H1 (cell line): ENCODE measurements at regions not wholly inside any gene's neighbourhood (a gene's known extent, or its start where the extent isn't known, plus 50 kb on each side); places are given as distances from the start of the nearest gene placed in this dataset.

Experiments used
- CTCF ChIA-PET: fragments of 300-600 bp; sonication (Branson Sonifier 250); formaldehyde crosslinking; loops from one replicate; lab custom pipeline; 2021; ENCODE audit not compliant: partially characterized antibody; lab: Charles Lee
- POLR2A ChIA-PET: fragments of 300-600 bp; sonication (Branson Sonifier 250); formaldehyde crosslinking; loops from one replicate; lab custom pipeline; 2021; ENCODE audit warnings: inconsistent platforms; ENCODE audit not compliant: partially characterized antibody; lab: Charles Lee
- DNase-seq, 2 experiments: peaks; one replicate each; pipeline versions ENCODE4 v3.0.0 to v3.0.0-alpha.2; 2010 to 2022; ENCODE audit warnings: low spot score in 2 of 2, low read depth in 1 of 2, mixed read lengths in 1 of 2
- FAIRE-seq: peaks from 2 replicates; lab custom pipeline; 2011; peaks lifted over from hg19 to GRCh38; lab: Jason Lieb, UNC
- H2AFZ ChIP-seq: 2 replicates; pipeline ENCODE4 v1.8.1; 2012; ENCODE audit warnings: low read length, inconsistent platforms
- H2AK5ac ChIP-seq: 2 replicates; pipeline ENCODE4 v1.6.1; 2013; ENCODE audit warnings: low read depth, low read length
- H2BK120ac ChIP-seq: replicated peaks from 2 replicates; pipeline ENCODE3; 2013; ENCODE audit warnings: low read depth, low read length, inconsistent platforms
- H2BK12ac ChIP-seq: 2 replicates; pipeline ENCODE4 v1.6.1; 2013; ENCODE audit warnings: low read depth, low read length
- H2BK15ac ChIP-seq: 2 replicates; pipeline ENCODE4 v1.6.1; 2013; ENCODE audit warnings: low read length
- H2BK20ac ChIP-seq: 2 replicates; pipeline ENCODE4 v1.6.1; 2013; ENCODE audit warnings: low read length
- H2BK5ac ChIP-seq: 2 replicates; pipeline ENCODE4 v1.6.1; 2013; ENCODE audit warnings: low read depth, low read length
- H3K14ac ChIP-seq: 2 replicates; pipeline ENCODE4 v1.6.1; 2013; ENCODE audit warnings: inconsistent platforms; ENCODE audit not compliant: insufficient read length
- H3K18ac ChIP-seq: 2 replicates; pipeline ENCODE4 v1.6.1; 2013; ENCODE audit warnings: low read length; ENCODE audit errors: extremely low read depth
- H3K23ac ChIP-seq: 2 replicates; pipeline ENCODE4 v1.6.1; 2013; ENCODE audit warnings: inconsistent platforms; ENCODE audit not compliant: insufficient read length
- H3K23me2 ChIP-seq: 2 replicates; pipeline ENCODE4 v1.6.1; 2013; ENCODE audit warnings: low read depth, low read length
- H3K27ac ChIP-seq: 2 replicates; pipeline ENCODE4 v1.6.1; 2011; ENCODE audit warnings: low read depth, low read length, inconsistent platforms
- H3K27me3 ChIP-seq, 4 experiments: replicated peaks in 1 of 4; 1 replicate in 1 of 4; 2 replicates in 3 of 4; pipeline versions ENCODE4 v1.6.1 to v1.8.1; 2011 to 2013; ENCODE audit warnings: low read length in 3 of 4, mild to moderate bottlenecking in 3 of 4, inconsistent platforms in 2 of 4, mixed read lengths in 2 of 4, moderate library complexity in 1 of 4; ENCODE audit not compliant: control insufficient read depth in 3 of 4, insufficient read depth in 3 of 4; ENCODE audit errors: extremely low read depth in 1 of 4
- H3K36me3 ChIP-seq, 4 experiments: 2 replicates each; pipeline versions ENCODE4 v1.6.1 to v1.8.1; 2011 to 2013; ENCODE audit warnings: mild to moderate bottlenecking in 4 of 4, low read length in 3 of 4, moderate library complexity in 2 of 4, control low read depth in 1 of 4, inconsistent platforms in 1 of 4; ENCODE audit not compliant: insufficient read depth in 4 of 4, control insufficient read depth in 2 of 4
- H3K4ac ChIP-seq: replicated peaks from 2 replicates; pipeline ENCODE3; 2013; ENCODE audit warnings: low read length, low read depth, mixed read lengths, inconsistent platforms; ENCODE audit not compliant: insufficient read length
- H3K4me1 ChIP-seq, 4 experiments: replicated peaks in 1 of 4; 1 replicate in 1 of 4; 2 replicates in 3 of 4; pipeline versions ENCODE4 v1.6.1 to v1.8.1; 2011 to 2013; ENCODE audit warnings: low read length in 3 of 4, inconsistent platforms in 2 of 4, mixed read lengths in 1 of 4; ENCODE audit not compliant: insufficient read depth in 4 of 4, control insufficient read depth in 3 of 4
- H3K4me2 ChIP-seq, 2 experiments: 2 replicates each; pipeline versions ENCODE4 v1.6.1 to v1.8.1; 2011 to 2013; ENCODE audit warnings: low read depth in 2 of 2, low read length in 2 of 2, control low read depth in 1 of 2, inconsistent platforms in 1 of 2, mild to moderate bottlenecking in 1 of 2; ENCODE audit not compliant: insufficient read depth in 1 of 2
- H3K4me3 ChIP-seq, 4 experiments: fragments of 200-600, 300-600 bp in 1 of 4; sonication (generic), shearing (Covaris generic), sonication (Bioruptor Twin) in 1 of 4; 2 replicates each; pipeline versions ENCODE4 v1.5.1 to v1.8.1; 2011 to 2016; ENCODE audit warnings: low read length in 4 of 4, low read depth in 3 of 4, control low read depth in 2 of 4, inconsistent platforms in 2 of 4, mild to moderate bottlenecking in 2 of 4, mixed read lengths in 1 of 4, moderate library complexity in 1 of 4; ENCODE audit not compliant: insufficient read depth in 2 of 4; ENCODE audit errors: extremely low read depth in 1 of 4
- H3K56ac ChIP-seq: replicated peaks from 2 replicates; pipeline ENCODE3; 2013; ENCODE audit warnings: low read depth, mild to moderate bottlenecking, mixed read lengths, low read length, inconsistent platforms; ENCODE audit not compliant: insufficient read length
- H3K79me1 ChIP-seq: 2 replicates; pipeline ENCODE4 v1.6.1; 2013; ENCODE audit warnings: low read depth, low read length, control low read depth
- H3K79me2 ChIP-seq, 2 experiments: 2 replicates each; pipeline versions ENCODE4 v1.6.1 to v1.8.1; 2012 to 2013; ENCODE audit warnings: low read length in 2 of 2, mild to moderate bottlenecking in 2 of 2, inconsistent platforms in 1 of 2; ENCODE audit not compliant: insufficient read depth in 2 of 2, control insufficient read depth in 1 of 2
- H3K9ac ChIP-seq, 4 experiments: replicated peaks in 1 of 4; 1 replicate in 1 of 4; 2 replicates in 3 of 4; pipeline versions ENCODE4 v1.6.1 to v1.8.1; 2011 to 2013; ENCODE audit warnings: low read depth in 3 of 4, low read length in 3 of 4, control low read depth in 2 of 4, mild to moderate bottlenecking in 2 of 4, moderate library complexity in 2 of 4, inconsistent platforms in 1 of 4; ENCODE audit errors: extremely low read depth in 1 of 4
- H3K9me3 ChIP-seq, 2 experiments: 2 replicates each; pipeline versions ENCODE4 v1.6.1 to v1.8.1; 2012 to 2013; ENCODE audit warnings: mild to moderate bottlenecking in 2 of 2, moderate library complexity in 2 of 2, control low read depth in 1 of 2, inconsistent platforms in 1 of 2, low read depth in 1 of 2, low read length in 1 of 2, mixed read lengths in 1 of 2; ENCODE audit not compliant: insufficient read depth in 2 of 2
- H4K20me1 ChIP-seq, 2 experiments: replicated peaks in 1 of 2; 2 replicates each; pipeline versions ENCODE3 to v1.8.1; 2011 to 2013; ENCODE audit warnings: inconsistent platforms in 2 of 2, low read length in 2 of 2, mild to moderate bottlenecking in 1 of 2; ENCODE audit not compliant: insufficient read depth in 2 of 2, control insufficient read depth in 1 of 2
- H4K5ac ChIP-seq: 2 replicates; pipeline ENCODE4 v1.6.1; 2013; ENCODE audit warnings: low read length, low read depth, mixed read lengths, inconsistent platforms; ENCODE audit not compliant: insufficient read length
- H4K8ac ChIP-seq: 2 replicates; pipeline ENCODE4 v1.8.0; 2013; ENCODE audit warnings: mild to moderate bottlenecking, moderate library complexity, low read length, inconsistent platforms; ENCODE audit not compliant: insufficient read depth; ENCODE audit errors: extremely low read depth
- H4K91ac ChIP-seq: replicated peaks from 2 replicates; pipeline ENCODE3; 2013; ENCODE audit warnings: low read length, mixed read lengths, inconsistent platforms; ENCODE audit not compliant: insufficient read length
- JUND ChIP-seq: IDR thresholded peaks from 2 replicates; pipeline ENCODE4 v1.6.1; 2011; ENCODE audit warnings: mild to moderate bottlenecking, improper control_type of control experiment, low read length
- WGBS, 2 experiments: shearing (Covaris generic) in 1 of 2; methylation state at CpG; one replicate each; pipeline versions ENCODE4 v1.1.6 to v1.1.7; 2013 to 2015; ENCODE audit warnings: low lambda C conversion rate in 2 of 2, mixed read lengths in 2 of 2, inconsistent platforms in 1 of 2, low coverage in 1 of 2, missing lambda C conversion rate in 1 of 2; ENCODE audit not compliant: insufficient replicate concordance in 2 of 2, insufficient coverage in 1 of 2, insufficient read length in 1 of 2; ENCODE audit errors: extremely low coverage in 1 of 2, missing lambda C conversion rate in 1 of 2; 5-methylcytosine and 5-hydroxymethylcytosine counted together

GRCh38 chr4:154954117-154954516, 173.0 kb downstream of the RBM46 start:
- Histone ChIP-seq H2BK12ac (no peak overlapping the region), H3K27me3 (no peaks in the 10 kb centered on the region), H4K20me1 (no peaks in the 10 kb centered on the region), H3K23ac (no peak overlapping the region), H3K4me2 (no peak overlapping the region), H3K56ac (no peak overlapping the region), H2BK120ac (no peak overlapping the region), H2BK15ac (no peak overlapping the region), H2BK5ac (no peak overlapping the region), H3K23me2 (no peaks in the 10 kb centered on the region), H3K14ac (no peak overlapping the region), H3K9me3 (peaks cover 8 to 14% of the 10 kb centered on the region in 2 experiments), H4K5ac (no peak overlapping the region), H3K4me3 (no peak overlapping the region), H2BK20ac (no peak overlapping the region), H3K79me1 (no peaks in the 10 kb centered on the region), H4K8ac (no peak overlapping the region), H2AK5ac (no peak overlapping the region), H3K9ac (no peak overlapping the region), H3K79me2 (no peaks in the 10 kb centered on the region), H3K36me3 (no peaks in the 10 kb centered on the region), H3K4ac (no peak overlapping the region), H3K4me1 (peaks cover 0 to 2% (median 0%) of the 10 kb centered on the region in 4 experiments; a peak in 4 of 7 replicates), H4K91ac (no peak overlapping the region), H3K27ac (no peak overlapping the region), H2AFZ (no peak overlapping the region), H3K18ac (no peak overlapping the region; the same call in 1 of the 2 replicates)
- 74% methylated on average over 2 of the region's 2 CpGs; no CpG with 5 or more reads in 1 of the 2 experiments for WGBS, 2 experiments
- TF ChIP-seq JUND = no peak
- no peak for FAIRE-seq
- CTCF ChIA-PET = interaction anchor here (1.0 kb wide), 1 partner anchor 35 kb away, joined by 3 read pairs; no protein-coding TSS in a partner anchor
- POLR2A ChIA-PET = no interaction called here
- DNase-seq = no peak
